Natural killer cell treated with Interleukin-12 subunit alpha and Interleukin-12 subunit beta and Interleukin-15 and Interleukin-18, amount 100 ng/mL, for 72 hours (primary cell): ENCODE measurements at regions not wholly inside any gene's neighbourhood (a gene's known extent, or its start where the extent isn't known, plus 50 kb on each side); places are given as distances from the start of the nearest gene placed in this dataset.

Experiments used
- ATAC-seq, 2 donors: fragments of 150-1000 bp; cut with Tn5 transposase in 1 of 2; sonication (Bioruptor Pico), chemical (Tn5 transposase) in 1 of 2; 2 replicates each; pipeline ENCODE4 v1.10.0; 2021
- DNase-seq: peaks from one replicate; pipeline ENCODE4 v3.0.0; 2022; ENCODE audit warnings: low spot score
- H3K27ac Mint-ChIP-seq, 2 donors: 1 replicate in 1 of 2; 2 replicates in 1 of 2; pipeline ENCODE4 v1.8.0; 2022; ENCODE audit warnings: mixed read lengths in 2 of 2, mild to moderate bottlenecking in 1 of 2, moderate library complexity in 1 of 2
- H3K27me3 Mint-ChIP-seq, 2 donors: 1 replicate in 1 of 2; 2 replicates in 1 of 2; pipeline ENCODE4 v1.8.0; 2022; ENCODE audit warnings: mixed read lengths in 2 of 2
- H3K36me3 Mint-ChIP-seq: one replicate; pipeline ENCODE4 v1.8.0; 2022; ENCODE audit warnings: mixed read lengths
- H3K4me1 Mint-ChIP-seq, 2 donors: 1 replicate in 1 of 2; 2 replicates in 1 of 2; pipeline ENCODE4 v1.8.0; 2022; ENCODE audit warnings: low read depth in 2 of 2, mixed read lengths in 2 of 2, mild to moderate bottlenecking in 1 of 2
- H3K4me3 Mint-ChIP-seq: one replicate; pipeline ENCODE4 v1.8.0; 2022; ENCODE audit warnings: mixed read lengths
- H3K9me3 Mint-ChIP-seq: 2 replicates; pipeline ENCODE4 v1.8.0; 2022; ENCODE audit warnings: mixed read lengths

- H3K27me3 Mint-ChIP-seq: no peaks in the 10 kb centered on the region
- ATAC-seq (no peak), DNase-seq (no peak)
- no peak overlapping the region for H3K27ac Mint-ChIP-seq
- no peak overlapping the region for H3K4me3 Mint-ChIP-seq
- H3K9me3 Mint-ChIP-seq: peaks cover 20% of the 10 kb centered on the region
- peaks cover 10% of the 10 kb centered on the region for H3K36me3 Mint-ChIP-seq
- no peaks in the 10 kb centered on the region for H3K4me1 Mint-ChIP-seq
Observed at GRCh38 chr18:65279668-65280305, 471.0 kb upstream of the CDH7 start.

GRCh38 chr18:65278939-65279667 is 471.7 kb upstream of the CDH7 start:
- Mint-ChIP-seq H3K9me3 (peaks cover 22% of the 10 kb centered on the region), H3K36me3 (peaks cover 10% of the 10 kb centered on the region), H3K4me1 (no peaks in the 10 kb centered on the region), H3K4me3 (no peak overlapping the region), H3K27me3 (no peaks in the 10 kb centered on the region), H3K27ac (no peak overlapping the region)
- no peak for ATAC-seq
- no peak for DNase-seq

DNA sequence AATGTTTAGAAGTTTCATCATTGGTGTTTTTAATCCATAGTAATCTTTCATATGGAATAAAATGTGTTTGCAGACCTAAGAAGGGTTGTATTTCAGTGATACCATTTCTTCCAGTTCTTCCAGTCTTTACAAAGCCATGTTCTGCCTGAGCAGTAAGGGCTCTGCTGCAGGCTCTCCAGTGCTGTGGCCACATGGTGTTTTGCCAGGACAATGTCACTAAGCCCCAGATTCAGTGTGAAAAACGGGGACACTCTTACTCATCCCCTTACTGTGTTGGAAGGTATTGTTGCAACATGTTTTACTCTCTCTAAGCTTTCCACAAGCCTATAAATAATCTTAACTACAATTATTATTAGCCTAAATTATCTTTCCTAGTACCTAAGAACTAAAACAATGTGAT is 481.4 kb upstream of the CDH7 start:
- no peaks in the 10 kb centered on the region for H3K27me3 Mint-ChIP-seq
- H3K4me1 Mint-ChIP-seq: no peaks in the 10 kb centered on the region
- H3K27ac Mint-ChIP-seq: no peak overlapping the region
- peaks cover 4% of the 10 kb centered on the region for H3K36me3 Mint-ChIP-seq
- DNase-seq (no peak), ATAC-seq (no peak)
- no peak overlapping the region for H3K4me3 Mint-ChIP-seq
- H3K9me3 Mint-ChIP-seq: peaks cover 13% of the 10 kb centered on the region

DNA sequence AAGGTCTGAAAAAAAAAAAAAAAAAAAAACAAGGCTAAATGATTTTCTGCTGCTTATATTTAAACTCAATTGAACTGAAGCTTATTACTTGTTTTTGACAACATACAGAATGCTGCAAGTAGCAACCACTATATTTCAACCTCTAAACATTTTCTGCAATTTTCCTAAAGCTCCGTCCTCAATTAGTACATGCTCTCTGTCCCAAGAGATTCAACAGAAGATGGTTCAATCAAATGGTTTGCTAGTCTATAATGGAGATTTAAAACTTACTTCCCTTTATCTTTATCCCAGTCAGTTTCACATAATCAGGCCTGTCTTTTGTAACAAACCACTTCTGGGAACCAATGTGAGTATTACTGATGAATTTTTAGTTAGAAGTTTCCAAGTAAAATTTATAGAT is 485.1 kb upstream of the CDH7 start:
- H3K4me3 Mint-ChIP-seq: no peak overlapping the region
- DNase-seq (no peak), ATAC-seq (no peak)
- no peaks in the 10 kb centered on the region for H3K27me3 Mint-ChIP-seq
- H3K9me3 Mint-ChIP-seq: peaks cover 8% of the 10 kb centered on the region
- H3K4me1 Mint-ChIP-seq: no peaks in the 10 kb centered on the region
- H3K27ac Mint-ChIP-seq: no peak overlapping the region
- H3K36me3 Mint-ChIP-seq: peaks cover 4% of the 10 kb centered on the region

DNA sequence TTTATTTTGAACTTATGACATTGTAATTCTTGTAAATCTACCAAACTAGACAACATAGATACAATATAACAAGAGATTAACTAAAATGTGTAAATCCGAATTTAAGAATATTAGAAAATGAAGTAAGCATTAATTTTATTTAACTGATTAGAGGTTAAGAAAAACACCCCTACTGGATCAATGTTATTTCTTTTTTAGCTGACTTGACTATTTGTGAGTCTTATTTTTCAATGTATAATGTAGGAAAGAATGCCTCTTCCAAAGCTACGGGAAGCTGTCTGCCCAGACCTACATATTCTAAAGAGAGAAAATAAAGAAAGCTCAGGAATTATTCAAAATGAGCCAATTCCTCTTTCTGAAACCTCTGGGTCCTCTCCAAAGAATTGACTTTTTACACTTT is 490.8 kb upstream of the CDH7 start:
- ATAC-seq (no peak), DNase-seq (no peak)
- no peak overlapping the region for H3K4me3 Mint-ChIP-seq
- peaks cover 5% of the 10 kb centered on the region for H3K36me3 Mint-ChIP-seq
- peaks cover 7% of the 10 kb centered on the region for H3K9me3 Mint-ChIP-seq
- no peak overlapping the region for H3K27ac Mint-ChIP-seq
- no peaks in the 10 kb centered on the region for H3K27me3 Mint-ChIP-seq
- no peaks in the 10 kb centered on the region for H3K4me1 Mint-ChIP-seq

- Mint-ChIP-seq H3K9me3 (peaks cover 7% of the 10 kb centered on the region), H3K4me1 (no peaks in the 10 kb centered on the region)
- ATAC-seq: no peak
Observed at GRCh38 chr18:65259403-65259802, 491.4 kb upstream of the CDH7 start.

GRCh38 chr18:65257149-65257548 is 493.7 kb upstream of the CDH7 start:
- ATAC-seq (no peak), DNase-seq (no peak)
- peaks cover 5% of the 10 kb centered on the region for H3K36me3 Mint-ChIP-seq
- no peak overlapping the region for H3K4me3 Mint-ChIP-seq
- no peak overlapping the region for H3K27ac Mint-ChIP-seq
- H3K4me1 Mint-ChIP-seq: no peaks in the 10 kb centered on the region
- peaks cover 7% of the 10 kb centered on the region for H3K9me3 Mint-ChIP-seq
- no peaks in the 10 kb centered on the region for H3K27me3 Mint-ChIP-seq

More at GRCh38 chr18:65259403-65259802, 491.4 kb upstream of the CDH7 start:
- Mint-ChIP-seq H3K4me3 (no peak overlapping the region), H3K36me3 (peaks cover 5% of the 10 kb centered on the region), H3K27me3 (no peaks in the 10 kb centered on the region), H3K27ac (no peak overlapping the region)
- DNase-seq: no peak

DNA sequence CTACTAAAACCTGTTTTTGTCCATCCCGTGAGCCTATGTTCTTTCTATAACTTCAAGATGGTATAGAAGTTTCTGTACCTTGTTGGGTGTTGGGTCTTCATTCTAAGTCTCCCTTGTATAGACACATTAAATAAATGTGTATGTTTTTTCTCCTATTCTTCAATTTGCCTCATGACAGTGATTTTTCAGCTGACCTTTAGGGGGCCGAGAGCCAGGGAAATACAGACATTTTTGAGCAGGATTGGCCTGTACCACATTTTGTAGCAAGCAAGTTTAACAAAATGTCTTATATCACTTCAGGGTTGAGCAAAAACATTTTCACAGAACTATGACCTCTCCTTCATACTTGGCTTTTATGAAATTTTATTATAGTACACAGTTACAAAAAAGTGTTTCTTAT is 495.4 kb upstream of the CDH7 start:
- Mint-ChIP-seq H3K4me1 (no peaks in the 10 kb centered on the region), H3K27me3 (no peaks in the 10 kb centered on the region), H3K9me3 (peaks cover 7% of the 10 kb centered on the region), H3K36me3 (peaks cover 5% of the 10 kb centered on the region), H3K4me3 (no peak overlapping the region), H3K27ac (no peak overlapping the region)
- DNase-seq (no peak), ATAC-seq (no peak)

- Mint-ChIP-seq H3K27ac (no peak overlapping the region), H3K9me3 (peaks cover 13% of the 10 kb centered on the region), H3K27me3 (no peaks in the 10 kb centered on the region), H3K4me1 (no peaks in the 10 kb centered on the region), H3K4me3 (no peak overlapping the region), H3K36me3 (peaks cover 12% of the 10 kb centered on the region)
- no peak for ATAC-seq
- DNase-seq: no peak
Observed at GRCh38 chr18:65239787-65240186, 511.0 kb upstream of the CDH7 start.

GRCh38 chr18:65235966-65236624 is 514.7 kb upstream of the CDH7 start:
- Mint-ChIP-seq H3K36me3 (peaks cover 6% of the 10 kb centered on the region), H3K9me3 (peaks cover 14% of the 10 kb centered on the region), H3K27ac (no peak overlapping the region), H3K4me1 (no peaks in the 10 kb centered on the region), H3K4me3 (no peak overlapping the region), H3K27me3 (no peaks in the 10 kb centered on the region)
- no peak for ATAC-seq
- DNase-seq: no peak

DNA sequence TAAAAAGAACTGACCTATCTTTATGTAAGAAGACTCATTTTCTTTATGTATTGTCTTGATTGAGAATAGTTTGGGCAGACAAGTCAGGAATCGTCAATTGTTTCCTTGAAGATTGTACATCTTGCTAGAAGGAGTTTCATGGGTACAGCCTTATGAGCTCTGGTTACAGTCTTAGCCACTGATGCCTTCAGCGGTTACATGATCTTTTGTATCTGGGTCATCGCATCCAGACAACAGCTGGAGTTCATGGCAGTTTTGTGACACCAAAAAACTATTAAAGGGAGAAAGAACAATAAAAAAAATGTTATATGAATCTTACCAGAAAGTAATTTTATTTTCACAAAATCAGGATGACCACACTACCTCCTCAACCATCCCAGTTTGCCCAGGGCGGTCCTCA is 520.5 kb upstream of the CDH7 start:
- ATAC-seq (no peak), DNase-seq (no peak)
- Mint-ChIP-seq H3K4me3 (no peak overlapping the region), H3K27ac (no peak overlapping the region), H3K27me3 (no peaks in the 10 kb centered on the region), H3K4me1 (no peaks in the 10 kb centered on the region), H3K9me3 (peaks cover 13% of the 10 kb centered on the region), H3K36me3 (no peaks in the 10 kb centered on the region)

DNA sequence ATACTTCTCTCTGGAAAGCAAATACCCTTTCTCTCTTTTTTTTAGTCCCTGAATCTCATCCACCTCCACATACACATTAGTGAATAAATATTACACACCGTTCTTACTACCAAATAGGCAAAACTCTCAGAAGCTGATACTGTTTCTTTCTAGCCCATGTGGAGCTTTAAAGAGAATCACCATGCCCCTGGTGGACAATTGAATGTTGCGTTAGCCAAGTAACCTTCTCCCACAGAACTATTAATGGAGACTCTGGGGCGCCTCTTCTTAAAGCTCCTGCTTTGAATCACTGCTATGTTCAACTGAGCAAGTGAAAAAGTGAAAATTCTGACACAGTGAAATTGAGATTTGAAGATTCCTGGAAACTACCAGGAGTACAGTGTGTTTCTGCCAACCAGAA is 522.8 kb upstream of the CDH7 start:
- H3K4me1 Mint-ChIP-seq: no peaks in the 10 kb centered on the region
- no peak overlapping the region for H3K27ac Mint-ChIP-seq
- H3K36me3 Mint-ChIP-seq: no peaks in the 10 kb centered on the region
- H3K4me3 Mint-ChIP-seq: no peak overlapping the region
- H3K9me3 Mint-ChIP-seq: peaks cover 10% of the 10 kb centered on the region
- H3K27me3 Mint-ChIP-seq: no peaks in the 10 kb centered on the region
- no peak for DNase-seq
- no peak for ATAC-seq

GRCh38 chr18:65221736-65222135 is 529.1 kb upstream of the CDH7 start:
- H3K27ac Mint-ChIP-seq: no peak overlapping the region
- DNase-seq (no peak), ATAC-seq (no peak)
- no peaks in the 10 kb centered on the region for H3K4me1 Mint-ChIP-seq
- H3K27me3 Mint-ChIP-seq: no peaks in the 10 kb centered on the region
- H3K9me3 Mint-ChIP-seq: peaks cover 10% of the 10 kb centered on the region
- no peak overlapping the region for H3K4me3 Mint-ChIP-seq
- no peaks in the 10 kb centered on the region for H3K36me3 Mint-ChIP-seq

DNA sequence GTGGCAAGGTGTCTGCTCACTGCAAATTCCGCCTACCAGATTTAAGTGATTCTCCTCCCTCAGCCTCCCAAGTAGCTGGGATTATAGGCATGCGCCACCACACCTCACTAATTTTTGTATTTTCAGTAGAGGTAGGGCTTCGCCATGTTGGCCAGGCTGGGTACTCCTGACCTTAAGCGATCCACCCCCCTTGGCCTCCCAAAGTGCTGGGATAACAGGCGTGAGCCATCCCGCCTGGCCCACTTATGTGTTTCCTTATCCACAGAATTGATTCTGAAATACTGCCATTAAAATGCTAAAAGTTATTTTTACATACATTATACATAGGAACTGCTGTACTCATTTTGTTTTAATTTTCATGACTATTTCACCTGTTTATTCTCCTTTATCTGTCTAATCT is 529.7 kb upstream of the CDH7 start:
- H3K36me3 Mint-ChIP-seq: no peaks in the 10 kb centered on the region
- no peak overlapping the region for H3K4me3 Mint-ChIP-seq
- no peaks in the 10 kb centered on the region for H3K27me3 Mint-ChIP-seq
- H3K4me1 Mint-ChIP-seq: no peaks in the 10 kb centered on the region
- peaks cover 8% of the 10 kb centered on the region for H3K9me3 Mint-ChIP-seq
- no peak overlapping the region for H3K27ac Mint-ChIP-seq
- DNase-seq (no peak), ATAC-seq (no peak)
